EH (cell line): ENCODE measurements at regions not wholly inside any gene's neighbourhood (a gene's known extent, or its start where the extent isn't known, plus 50 kb on each side); places are given as distances from the start of the nearest gene placed in this dataset.
"Not testable (repeated sequence)": the region's sequence is repeated elsewhere in the genome, so short reads cannot be mapped to it uniquely, and the experiment has no call there.

ENCODE experiments used
- DNase-seq: peaks from one replicate; pipeline ENCODE4 v3.0.0-alpha.2; 2015; ENCODE audit warnings: low read depth

- no peak for DNase-seq
Observed at GRCh38 chr3:158882445-158882844, 80.6 kb downstream of the MFSD1 start.

- no peak for DNase-seq
Observed at GRCh38 chr3:158896729-158897128, 94.9 kb downstream of the MFSD1 start.

- no peak for DNase-seq
Observed at GRCh38 chr3:158906749-158907148, 104.9 kb downstream of the MFSD1 start.

DNA sequence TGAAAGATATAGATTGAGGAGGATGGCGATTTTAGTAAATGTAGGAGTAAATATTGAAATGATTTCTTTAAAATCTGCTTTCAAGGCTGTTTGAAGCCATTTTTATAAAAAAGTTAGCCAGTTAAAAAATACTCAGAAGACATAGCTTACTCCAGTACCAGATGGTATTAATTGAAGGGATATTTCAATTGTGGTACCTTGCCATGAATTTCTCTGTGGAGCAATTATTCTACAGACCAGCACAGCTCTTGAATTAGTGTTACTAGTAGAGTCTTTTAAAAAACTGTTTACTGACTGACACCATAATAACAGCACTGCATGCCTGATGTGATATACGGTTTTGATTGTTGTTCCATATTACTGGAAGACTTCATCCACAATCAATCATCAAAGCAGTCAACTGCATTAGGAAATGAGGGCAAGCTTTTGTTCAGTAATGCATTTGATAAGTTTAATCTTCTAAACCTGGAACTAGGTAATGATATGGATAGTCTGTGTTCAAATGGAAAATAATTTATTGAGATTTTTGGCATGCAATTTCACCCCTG is 106.4 kb downstream of the MFSD1 start:
- no peak for DNase-seq

DNA sequence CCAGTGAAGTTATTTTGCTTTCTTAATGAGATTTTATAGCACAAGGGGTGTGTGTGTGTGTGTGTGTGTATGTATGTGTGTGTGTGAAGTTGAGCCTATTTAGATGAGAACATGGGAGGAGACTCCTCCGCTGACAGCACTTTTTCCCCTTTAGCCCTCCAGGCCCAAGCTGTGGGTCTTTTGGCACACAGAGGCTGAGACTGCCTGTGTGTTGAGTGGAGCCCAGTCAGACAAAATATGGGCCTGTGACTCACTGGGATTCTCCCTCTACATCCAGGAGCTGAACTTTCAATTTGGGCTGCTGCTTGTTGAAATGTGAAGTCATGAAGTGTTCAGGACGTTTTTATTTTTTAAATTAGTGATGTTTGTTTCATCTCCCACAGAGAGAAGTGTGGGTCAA is 108.0 kb downstream of the MFSD1 start:
- DNase-seq, result peak; percentile 66

DNA sequence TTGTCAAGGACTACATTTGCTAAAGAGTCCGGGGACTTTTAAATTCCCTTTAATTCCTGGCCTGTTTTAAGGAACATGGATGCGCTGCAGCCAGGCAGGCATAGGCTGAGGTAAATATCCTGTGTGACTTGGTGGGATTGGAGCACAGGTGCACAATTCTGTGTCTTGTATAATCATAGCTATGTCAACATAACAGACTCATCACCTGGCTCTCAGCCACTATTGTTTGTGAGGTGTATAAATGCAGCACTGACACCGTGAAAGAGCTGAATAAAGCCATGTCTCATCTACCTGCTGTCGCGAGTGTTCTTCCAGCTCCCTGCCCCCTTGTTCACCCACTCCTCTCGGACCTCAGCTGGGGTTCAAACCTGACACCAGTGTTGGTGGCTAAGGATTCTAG is 109.7 kb downstream of the MFSD1 start:
- no peak for DNase-seq

GRCh38 chr3:158912188-158912587 is 110.3 kb downstream of the MFSD1 start:
- DNase-seq, result peak; percentile 1

DNA sequence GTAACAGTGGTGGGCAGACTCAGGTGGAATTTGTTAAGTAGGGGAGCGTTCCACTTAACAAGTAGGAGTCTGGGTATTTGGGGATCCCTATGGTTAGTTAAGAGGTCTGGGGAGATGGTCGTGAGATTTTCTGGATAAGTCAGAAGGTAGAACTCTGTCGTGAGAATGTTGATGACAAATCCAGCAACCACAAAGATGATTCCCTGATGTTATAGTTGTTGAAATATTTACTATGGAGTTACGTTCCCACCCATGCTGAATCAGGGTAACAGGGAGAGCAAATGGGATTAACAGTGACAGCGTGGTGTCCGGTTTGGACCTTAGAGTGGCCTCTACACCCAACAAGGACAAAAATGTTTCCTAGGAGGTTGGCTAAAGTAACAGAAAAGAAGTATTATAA is 110.8 kb downstream of the MFSD1 start:
- peak; percentile 36 for DNase-seq

GRCh38 chr3:158916111-158916510 is 114.3 kb downstream of the MFSD1 start:
- no peak for DNase-seq

DNA sequence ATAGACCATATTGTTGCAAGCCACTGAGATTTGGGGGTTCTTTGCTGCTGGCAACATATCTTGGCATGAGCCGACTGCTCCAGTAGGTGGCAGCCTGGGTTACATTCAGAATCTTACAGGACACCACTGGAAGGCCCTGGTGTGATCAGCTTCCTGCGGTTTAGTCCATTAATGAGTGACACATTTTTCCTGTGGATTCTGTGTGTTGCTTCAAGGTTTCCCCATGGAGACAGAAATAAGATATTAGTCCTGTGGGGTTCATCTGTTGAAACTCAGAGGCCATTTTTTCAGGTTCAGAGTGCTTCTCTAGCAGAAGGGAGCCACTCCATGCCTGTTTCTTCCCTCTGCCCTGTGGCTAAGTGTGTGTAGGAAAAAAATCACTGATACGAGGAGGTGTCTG is 116.2 kb downstream of the MFSD1 start:
- peak; percentile 85 for DNase-seq

DNA sequence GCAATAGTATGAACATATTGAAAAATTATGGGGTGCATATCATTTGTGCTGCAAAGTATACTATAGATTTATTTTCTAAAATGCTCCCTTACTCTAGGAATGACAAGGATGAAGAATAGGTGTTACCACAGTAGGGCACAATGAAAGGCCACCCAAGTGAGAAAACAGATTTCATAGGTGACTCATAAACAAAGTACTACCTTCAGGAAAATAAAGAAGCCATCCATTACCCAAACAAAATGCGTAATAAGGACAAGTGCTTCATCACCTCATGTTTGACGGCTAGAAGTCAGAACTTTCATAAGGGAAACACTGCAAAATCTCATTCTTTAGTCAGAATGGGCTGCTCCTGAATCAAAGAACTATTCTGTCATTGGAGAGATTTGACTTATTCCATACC is 116.6 kb downstream of the MFSD1 start:
- no peak for DNase-seq

DNA sequence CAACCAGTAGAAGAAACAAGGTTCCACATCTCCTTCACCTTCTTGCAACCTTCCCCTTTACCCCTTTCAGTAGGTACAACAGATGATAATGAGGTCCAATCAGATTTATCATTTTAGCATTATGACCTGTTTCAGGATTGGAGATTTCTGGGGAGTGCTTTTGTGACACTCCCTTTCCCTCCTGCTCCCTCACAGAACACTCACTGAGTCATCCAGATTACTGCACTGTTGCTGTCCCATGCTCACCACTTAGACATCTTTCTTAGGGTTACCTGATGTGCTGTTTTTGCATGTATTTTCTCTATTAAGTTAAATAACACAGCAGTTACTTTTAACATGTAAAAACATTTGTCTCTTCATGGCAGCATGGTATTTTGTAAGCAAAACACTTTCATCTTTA is 118.5 kb downstream of the MFSD1 start:
- DNase-seq, result peak; percentile 23

GRCh38 chr3:158925021-158925420 is 123.2 kb downstream of the MFSD1 start:
- no peak for DNase-seq

DNA sequence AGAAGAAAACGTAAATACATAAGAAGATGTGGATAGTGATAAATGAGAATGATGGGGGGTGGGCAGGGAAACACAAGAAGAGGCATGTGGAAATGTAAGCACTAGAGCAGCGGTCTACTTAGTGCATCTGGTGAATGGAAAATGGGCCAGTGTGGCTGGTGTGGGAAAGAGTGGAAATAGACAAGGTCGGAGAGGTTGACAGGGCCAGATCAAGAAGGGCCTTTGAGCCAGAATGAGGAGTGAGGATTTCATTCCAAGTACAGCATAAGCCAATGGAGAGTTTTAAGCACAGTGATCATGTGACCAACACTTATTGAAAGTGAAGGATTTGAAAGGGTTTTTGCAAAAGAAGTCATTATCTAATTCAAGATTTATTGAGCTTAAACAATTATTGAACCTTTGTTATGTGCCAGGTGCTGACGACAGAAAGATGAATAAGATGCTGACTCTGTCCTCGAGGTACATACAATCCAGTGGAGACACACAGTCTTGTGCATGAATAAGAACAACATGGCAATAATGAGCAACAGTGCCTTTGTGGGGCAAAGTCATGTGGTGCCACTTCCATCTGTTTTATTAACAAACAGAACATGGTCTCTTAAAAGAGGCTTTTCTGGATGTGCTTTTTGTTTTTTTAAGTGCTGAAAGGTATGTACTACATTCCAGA is 124.1 kb downstream of the MFSD1 start:
- DNase-seq, result no peak

- peak; percentile 42 for DNase-seq
Observed at GRCh38 chr3:158935846-158936245, 134.0 kb downstream of the MFSD1 start.

DNA sequence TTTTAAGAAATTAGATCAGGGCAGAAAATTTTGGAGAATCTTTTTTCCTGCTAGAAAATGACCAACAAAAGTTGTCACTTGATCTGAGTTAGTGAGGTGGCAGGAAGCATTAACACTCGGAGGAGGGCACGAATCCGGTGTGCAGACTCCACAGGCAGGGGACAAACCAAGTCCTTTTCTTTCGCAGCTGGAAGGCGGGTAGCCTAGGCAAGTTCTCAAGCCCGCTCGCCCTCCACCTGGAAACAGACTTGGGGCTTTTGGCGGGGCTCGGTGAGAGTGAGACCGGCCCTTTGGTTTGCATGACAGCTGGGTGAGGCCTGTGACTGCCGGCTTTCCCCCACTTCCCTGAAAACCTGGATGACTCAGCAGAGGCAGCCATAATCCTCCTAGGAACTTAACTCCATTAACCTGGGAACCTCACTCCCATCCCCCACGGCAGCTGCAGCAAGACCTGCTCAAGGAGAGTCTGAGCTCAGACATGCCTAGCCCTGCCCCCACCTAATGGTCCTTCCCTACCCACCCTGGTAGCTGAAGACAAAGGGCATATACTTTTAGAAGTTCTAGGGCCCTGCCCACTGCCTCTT is 134.8 kb downstream of the MFSD1 start:
- DNase-seq, result no peak

DNA sequence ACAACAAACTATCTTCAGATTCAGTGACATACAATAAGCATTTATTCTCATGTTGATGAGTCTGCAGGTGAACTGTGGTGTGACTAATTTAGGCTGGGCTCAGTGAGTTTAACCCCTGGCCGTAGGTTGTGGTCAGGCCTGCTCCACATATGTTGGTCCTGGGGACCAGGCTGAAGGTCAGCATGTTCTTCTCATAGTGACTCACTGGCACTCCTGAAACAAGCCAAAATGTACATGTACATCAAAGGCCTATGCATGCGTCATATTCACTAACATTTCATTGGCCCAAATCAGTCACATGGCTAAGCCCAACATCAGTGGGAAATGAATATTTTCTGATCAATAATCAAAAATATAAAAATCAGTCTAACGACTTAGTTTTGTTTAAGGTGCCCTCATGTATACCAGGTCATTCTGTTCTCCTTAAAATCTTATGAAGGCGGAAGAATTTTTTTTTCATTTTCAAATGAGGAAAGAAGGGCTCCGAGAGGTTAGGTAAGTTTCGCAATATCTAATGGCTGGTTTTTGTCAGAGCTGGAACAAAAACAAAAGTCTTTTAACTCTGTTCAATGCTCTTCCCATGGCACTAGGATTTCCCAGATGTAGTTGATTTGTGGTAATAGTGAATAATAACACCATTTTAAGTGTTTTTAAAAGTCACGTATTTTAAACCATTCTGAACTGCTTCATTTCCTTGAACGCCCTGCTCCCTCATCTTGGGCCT is 148.5 kb downstream of the MFSD1 start:
- DNase-seq, result no peak

- DNase-seq, result peak; percentile 23
Observed at GRCh38 chr3:158953131-158953530, 151.3 kb downstream of the MFSD1 start.

- DNase-seq, result no peak
Observed at GRCh38 chr3:158954420-158954819, 152.6 kb downstream of the MFSD1 start.

GRCh38 chr3:158957777-158958176 is 155.9 kb downstream of the MFSD1 start:
- not testable (repeated sequence) for DNase-seq

GRCh38 chr3:158958873-158959272 is 157.0 kb downstream of the MFSD1 start:
- DNase-seq, result no peak

GRCh38 chr3:158961471-158961870 is 159.6 kb downstream of the MFSD1 start:
- no peak for DNase-seq

- no peak for DNase-seq
Observed at GRCh38 chr3:158961911-158962310, 160.1 kb downstream of the MFSD1 start.
